SK-N-SH treated with all-trans-retinoic acid at 6 μM for 48 hours (cell line): ENCODE measurements at regions not wholly inside any gene's neighbourhood (a gene's known extent, or its start where the extent isn't known, plus 50 kb on each side); places are given as distances from the start of the nearest gene placed in this dataset.

Experiments
- RARB ChIP-seq: fragments of 250-450 bp; sonication (Bioruptor Pico); IDR thresholded peaks from 2 replicates; pipeline ENCODE4 v1.8.0; 2021; ENCODE audit warnings: mild to moderate bottlenecking, moderate library complexity
- TOX ChIP-seq: fragments of 250-450 bp; sonication (Bioruptor Pico); IDR thresholded peaks from 2 replicates; pipeline ENCODE4 v1.8.0; 2021; ENCODE audit warnings: mild to moderate bottlenecking, moderate library complexity, borderline replicate concordance

DNA sequence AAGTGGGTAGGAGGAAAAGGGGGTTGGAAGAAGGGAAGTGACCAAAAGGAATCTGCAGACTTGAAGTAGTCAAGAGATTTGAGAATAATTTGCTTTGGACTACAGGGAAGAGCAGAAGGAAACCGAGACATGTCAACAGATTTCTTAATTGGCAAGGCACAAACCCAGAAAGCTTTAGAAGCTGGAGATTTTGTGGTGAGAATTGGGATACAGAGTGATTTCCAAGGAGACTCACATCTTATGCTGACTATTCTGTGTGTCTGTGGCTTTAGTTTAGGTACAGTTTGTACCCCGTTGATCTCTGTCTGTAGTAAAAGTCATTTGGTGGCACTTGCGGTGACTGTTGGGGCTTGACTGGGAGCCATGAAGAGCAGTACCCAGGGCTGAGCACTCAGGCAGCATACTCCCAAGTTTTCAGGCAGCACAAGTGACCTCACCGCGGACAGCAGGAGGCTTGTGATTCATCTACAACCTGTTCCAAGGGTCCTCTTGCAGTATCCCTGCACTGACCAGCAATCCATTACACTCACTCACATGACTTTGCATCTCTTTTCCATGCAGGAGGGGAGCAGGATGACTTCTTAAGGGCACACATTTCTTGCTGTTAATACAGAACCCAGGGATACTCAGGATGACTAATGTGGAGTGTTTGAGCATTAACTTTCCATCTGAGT, 97.1 kb upstream of the TNP1 start:
- no peak for TF ChIP-seq TOX (CRISPR knock-in tag)
- no peak for TF ChIP-seq RARB (CRISPR knock-in tag)
